ENCODE measurements at regions not wholly inside any gene's neighbourhood (a gene's known extent, or its start where the extent isn't known, plus 50 kb on each side); places are given as distances from the start of the nearest gene placed in this dataset.
"Not testable (repeated sequence)": the region's sequence is repeated elsewhere in the genome, so short reads cannot be mapped to it uniquely, and the experiment has no call there.

GRCh38 chr1:149336082-149336481 is 138.8 kb upstream of the NBPF19 start:
- ATAC-seq; H3K27ac Mint-ChIP-seq; H3K27me3 Mint-ChIP-seq; H3K9me3 Mint-ChIP-seq; H3K36me3 Mint-ChIP-seq; H3K4me1 Mint-ChIP-seq (ENCODE audit: low read depth in 2 of 2); DNase-seq (ENCODE audit: low spot score); H3K4me3 Mint-ChIP-seq: not testable (repeated sequence)

GRCh38 chr1:149338221-149338691 is 136.6 kb upstream of the NBPF19 start:
- H3K27me3 Mint-ChIP-seq; H3K4me1 Mint-ChIP-seq (ENCODE audit: low read depth in 2 of 2); H3K36me3 Mint-ChIP-seq; H3K27ac Mint-ChIP-seq; DNase-seq (ENCODE audit: low spot score); ATAC-seq; H3K4me3 Mint-ChIP-seq; H3K9me3 Mint-ChIP-seq: not testable (repeated sequence)

DNA sequence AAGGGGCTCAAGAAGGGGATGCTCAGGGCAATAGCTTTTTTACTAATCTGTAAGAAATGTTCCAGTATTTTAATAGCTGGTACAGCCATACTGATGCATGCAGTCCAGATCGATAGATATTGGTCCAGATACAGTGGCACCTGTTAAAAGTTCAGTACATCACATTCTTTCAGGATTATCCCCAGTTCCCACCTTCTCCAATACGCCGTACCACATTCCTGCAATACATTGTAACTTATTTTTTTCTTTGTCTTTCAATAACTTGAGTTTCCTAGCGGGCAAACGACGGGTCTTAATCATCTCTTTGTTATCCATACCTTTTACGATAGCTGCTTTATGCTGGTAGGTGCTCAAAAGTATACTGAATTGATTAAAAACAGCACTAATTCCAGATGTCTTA is 136.1 kb upstream of the NBPF19 start:
- ATAC-seq; H3K4me3 Mint-ChIP-seq; H3K27ac Mint-ChIP-seq; H3K9me3 Mint-ChIP-seq; H3K27me3 Mint-ChIP-seq; DNase-seq (ENCODE audit: low spot score); H3K4me1 Mint-ChIP-seq (ENCODE audit: low read depth in 2 of 2); H3K36me3 Mint-ChIP-seq: not testable (repeated sequence)

DNA sequence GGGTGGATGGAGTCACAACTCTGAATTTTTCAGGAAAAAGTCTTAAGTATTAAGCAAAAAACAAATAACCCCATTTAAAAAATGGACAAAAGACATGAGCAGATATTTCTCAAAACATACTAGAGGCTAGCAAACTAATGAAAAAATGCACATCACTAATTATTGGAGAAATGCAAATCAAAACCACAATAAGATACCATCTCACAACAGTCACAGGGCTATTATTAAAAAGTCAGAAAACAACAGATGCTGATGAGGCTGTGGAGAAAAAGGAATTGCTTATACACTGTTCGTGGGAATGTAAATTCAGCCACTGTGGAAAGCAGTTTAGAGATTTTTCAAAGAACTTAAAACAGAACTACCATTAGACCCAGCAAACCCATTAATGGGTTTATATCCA is 125.4 kb upstream of the NBPF19 start:
- not testable (repeated sequence) for H3K4me1 Mint-ChIP-seq (ENCODE audit: low read depth in 2 of 2)

DNA sequence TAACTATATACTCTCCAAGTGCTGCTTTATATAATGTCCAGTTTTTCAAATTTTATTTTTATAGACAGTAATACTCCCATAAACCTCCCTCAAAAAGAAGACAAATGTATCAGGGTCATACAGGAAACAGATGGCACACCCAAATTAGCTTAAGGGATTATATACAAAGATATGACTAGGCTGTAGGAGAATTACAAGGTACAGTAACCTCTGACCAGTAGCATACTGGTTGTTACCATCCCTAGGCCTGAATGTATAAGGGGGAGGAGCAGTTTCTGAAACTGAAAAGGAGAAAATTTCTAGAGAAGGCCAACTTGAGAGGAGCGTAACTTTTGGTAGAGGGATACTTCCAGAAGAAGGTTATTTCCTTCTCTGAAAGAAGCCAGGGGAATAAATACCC is 122.6 kb upstream of the NBPF19 start:
- not testable (repeated sequence) for H3K4me1 Mint-ChIP-seq (ENCODE audit: low read depth in 2 of 2); ATAC-seq; H3K4me3 Mint-ChIP-seq; H3K27me3 Mint-ChIP-seq; H3K9me3 Mint-ChIP-seq; H3K27ac Mint-ChIP-seq; DNase-seq (ENCODE audit: low spot score); H3K36me3 Mint-ChIP-seq

More for the DNA sequence above, 125.4 kb upstream of the NBPF19 start:
- not testable (repeated sequence) for ATAC-seq; H3K27ac Mint-ChIP-seq; H3K27me3 Mint-ChIP-seq; DNase-seq (ENCODE audit: low spot score); H3K9me3 Mint-ChIP-seq; H3K36me3 Mint-ChIP-seq; H3K4me3 Mint-ChIP-seq

- not testable (repeated sequence) for DNase-seq (ENCODE audit: low spot score); H3K4me3 Mint-ChIP-seq; H3K27ac Mint-ChIP-seq; H3K36me3 Mint-ChIP-seq; H3K27me3 Mint-ChIP-seq; ATAC-seq; H3K4me1 Mint-ChIP-seq (ENCODE audit: low read depth in 2 of 2); H3K9me3 Mint-ChIP-seq
Observed at GRCh38 chr1:149354579-149354978, 120.3 kb upstream of the NBPF19 start.

DNA sequence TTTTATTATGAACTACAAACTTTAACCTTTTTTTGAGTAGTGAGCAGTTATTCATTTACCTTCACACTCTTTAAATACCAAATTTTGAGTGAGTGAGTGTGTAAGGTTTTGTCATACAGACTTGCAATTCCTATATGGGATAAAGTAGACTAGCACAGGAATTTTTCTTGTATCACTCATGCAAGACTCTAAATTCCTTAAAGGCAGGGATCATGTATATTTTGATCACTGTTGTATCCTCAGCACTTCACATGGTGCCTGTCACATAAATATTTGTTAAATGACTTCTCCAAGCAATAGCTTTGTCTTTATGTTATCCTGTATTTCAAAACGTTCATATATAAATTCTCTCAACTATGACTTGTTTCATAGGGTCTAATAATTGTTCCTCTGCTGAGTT is 119.1 kb upstream of the NBPF19 start:
- H3K9me3 Mint-ChIP-seq; H3K4me1 Mint-ChIP-seq (ENCODE audit: low read depth in 2 of 2); H3K27me3 Mint-ChIP-seq: not testable (repeated sequence)

GRCh38 chr1:149356152-149356551 is 118.7 kb upstream of the NBPF19 start:
- not testable (repeated sequence) for H3K27me3 Mint-ChIP-seq

More for the DNA sequence above, 119.1 kb upstream of the NBPF19 start:
- H3K27ac Mint-ChIP-seq; H3K36me3 Mint-ChIP-seq; DNase-seq (ENCODE audit: low spot score); ATAC-seq; H3K4me3 Mint-ChIP-seq: not testable (repeated sequence)

DNA sequence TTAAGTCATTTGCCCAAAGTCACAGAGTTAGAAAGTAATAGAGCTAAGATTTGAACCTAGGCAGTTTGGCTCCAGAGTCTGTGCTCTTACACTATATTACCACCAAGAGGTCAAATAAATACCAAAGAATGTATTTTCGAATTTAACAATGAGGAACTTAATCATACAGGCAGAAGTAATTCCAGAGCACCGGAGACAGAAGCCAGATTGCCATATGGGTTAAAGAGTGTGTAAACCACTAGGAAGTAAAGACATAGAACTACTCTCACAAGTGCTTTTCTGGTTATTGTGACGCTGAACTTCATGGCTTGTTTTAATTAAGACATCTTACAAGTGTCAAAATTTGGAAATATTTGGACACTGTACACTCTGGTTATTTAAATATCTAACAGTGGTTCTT is 114.5 kb upstream of the NBPF19 start:
- not testable (repeated sequence) for DNase-seq (ENCODE audit: low spot score); H3K36me3 Mint-ChIP-seq; H3K9me3 Mint-ChIP-seq; H3K4me3 Mint-ChIP-seq; H3K27ac Mint-ChIP-seq; H3K4me1 Mint-ChIP-seq (ENCODE audit: low read depth in 2 of 2); H3K27me3 Mint-ChIP-seq; ATAC-seq

More at GRCh38 chr1:149356152-149356551, 118.7 kb upstream of the NBPF19 start:
- H3K27ac Mint-ChIP-seq; ATAC-seq; DNase-seq (ENCODE audit: low spot score); H3K36me3 Mint-ChIP-seq; H3K4me1 Mint-ChIP-seq (ENCODE audit: low read depth in 2 of 2); H3K4me3 Mint-ChIP-seq; H3K9me3 Mint-ChIP-seq: not testable (repeated sequence)

DNA sequence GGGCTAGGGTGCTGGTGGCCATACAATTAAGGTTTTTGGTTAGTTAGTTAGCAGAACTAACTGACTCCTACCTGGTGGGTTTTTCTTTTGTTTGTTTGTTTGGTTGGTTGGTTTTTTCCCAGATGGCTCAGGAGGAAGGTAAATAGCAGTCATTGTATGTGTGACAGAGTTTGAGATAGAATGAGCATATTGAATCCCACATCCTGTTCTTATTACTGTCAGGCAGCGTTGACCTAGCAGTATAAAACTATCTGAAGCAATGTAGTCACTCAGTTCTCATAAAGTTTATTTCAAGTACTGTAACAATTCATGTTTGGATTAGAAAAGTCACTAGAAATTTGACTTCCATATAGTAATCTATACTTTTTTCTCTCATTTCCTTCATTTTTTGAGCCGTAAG is 113.5 kb upstream of the NBPF19 start:
- not testable (repeated sequence) for H3K4me3 Mint-ChIP-seq, H3K27me3 Mint-ChIP-seq
- peak in 1 of 2 donors; percentile 51 for ATAC-seq

DNA sequence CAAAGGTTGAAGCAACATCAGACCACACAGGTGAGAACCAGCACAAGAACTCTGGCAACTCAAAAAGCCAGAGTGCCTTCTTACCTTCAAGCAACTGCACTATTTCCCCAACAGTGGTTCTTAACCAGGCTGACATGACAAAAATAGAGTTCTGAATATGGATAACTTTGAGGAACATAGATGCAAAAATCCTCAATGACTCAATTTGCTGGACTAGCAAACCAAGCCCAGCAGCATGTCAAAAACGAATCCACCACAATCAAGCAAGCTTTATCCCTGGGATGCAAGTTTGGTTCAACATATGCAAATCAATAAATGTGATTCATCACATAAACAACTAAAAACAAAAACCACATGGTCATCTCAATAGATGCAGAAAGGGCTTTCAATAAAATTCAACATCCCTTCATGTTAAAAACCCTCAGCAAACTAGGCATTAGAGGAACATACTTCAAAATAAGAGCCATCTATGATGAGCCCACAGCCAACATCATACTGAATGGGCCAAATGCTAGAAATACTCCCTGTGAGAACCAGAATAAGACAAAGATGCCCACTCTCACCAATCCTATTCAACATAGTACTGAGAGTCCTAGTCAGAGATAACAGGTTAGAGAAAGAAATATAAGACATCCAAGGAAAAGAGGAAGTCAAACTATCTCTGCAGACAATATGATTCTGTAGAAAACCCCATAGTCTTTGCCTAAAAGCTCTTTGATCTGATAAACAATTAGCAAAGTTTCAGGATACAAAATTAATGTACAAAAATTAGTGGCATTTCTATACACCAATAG is 110.5 kb upstream of the NBPF19 start:
- ATAC-seq; H3K27ac Mint-ChIP-seq; H3K9me3 Mint-ChIP-seq; H3K36me3 Mint-ChIP-seq; H3K27me3 Mint-ChIP-seq; DNase-seq (ENCODE audit: low spot score); H3K4me3 Mint-ChIP-seq; H3K4me1 Mint-ChIP-seq (ENCODE audit: low read depth in 2 of 2): not testable (repeated sequence)

More for the DNA sequence above, 113.5 kb upstream of the NBPF19 start:
- H3K9me3 Mint-ChIP-seq; H3K36me3 Mint-ChIP-seq; H3K4me1 Mint-ChIP-seq (ENCODE audit: low read depth in 2 of 2); H3K27ac Mint-ChIP-seq; DNase-seq (ENCODE audit: low spot score): not testable (repeated sequence)

GRCh38 chr1:149366402-149366801 is 108.4 kb upstream of the NBPF19 start:
- not testable (repeated sequence) for ATAC-seq; H3K27me3 Mint-ChIP-seq; H3K4me1 Mint-ChIP-seq (ENCODE audit: low read depth in 2 of 2); H3K36me3 Mint-ChIP-seq; DNase-seq (ENCODE audit: low spot score); H3K27ac Mint-ChIP-seq; H3K9me3 Mint-ChIP-seq; H3K4me3 Mint-ChIP-seq

DNA sequence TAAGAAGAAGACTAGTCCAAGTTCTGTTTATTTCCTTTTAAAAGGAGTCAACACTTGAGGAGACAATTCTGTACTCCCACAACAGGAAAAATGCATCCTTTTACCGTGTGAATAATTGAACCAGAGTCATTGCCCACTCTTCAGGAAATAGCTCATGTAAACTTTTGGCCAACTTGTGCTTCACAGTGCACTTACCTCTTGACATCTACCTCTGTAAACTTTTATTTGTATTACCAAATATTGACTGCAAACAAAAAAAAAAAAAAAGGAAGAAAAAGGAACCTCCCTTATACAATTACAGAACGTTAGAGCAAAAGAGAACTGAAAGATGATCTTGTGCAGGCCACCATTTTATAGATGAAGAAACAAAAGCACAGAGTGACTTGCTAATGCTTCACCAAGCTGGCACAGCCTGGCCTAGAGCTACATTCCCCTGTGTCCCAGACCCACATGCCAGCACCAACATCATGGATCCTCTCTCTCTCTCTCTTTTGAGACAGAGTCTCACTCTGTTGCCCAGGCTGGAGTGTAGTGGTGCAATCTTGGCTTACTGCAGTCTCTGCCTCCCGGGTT is 107.3 kb upstream of the NBPF19 start:
- not testable (repeated sequence) for H3K27me3 Mint-ChIP-seq; H3K4me3 Mint-ChIP-seq; ATAC-seq; H3K4me1 Mint-ChIP-seq (ENCODE audit: low read depth in 2 of 2); H3K27ac Mint-ChIP-seq; DNase-seq (ENCODE audit: low spot score); H3K36me3 Mint-ChIP-seq; H3K9me3 Mint-ChIP-seq

DNA sequence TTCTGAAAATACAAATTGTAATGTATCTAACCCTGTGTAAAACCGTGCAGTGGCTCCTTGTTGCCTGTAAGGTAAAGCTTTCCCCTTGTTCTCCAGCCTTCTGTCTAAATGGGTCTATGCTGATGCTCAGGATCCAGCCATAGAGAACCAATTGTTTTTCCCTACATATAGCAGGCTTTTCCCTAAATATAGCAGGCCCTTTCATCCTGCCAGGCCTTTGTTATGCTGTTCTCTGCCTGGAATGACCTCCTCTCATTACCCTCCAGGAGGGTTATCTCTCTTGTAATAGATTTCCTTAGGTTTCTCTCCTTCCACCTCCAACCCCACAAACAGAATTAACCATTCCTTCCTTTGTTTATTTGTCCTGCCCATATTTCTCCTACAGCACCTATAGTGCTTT is 106.5 kb upstream of the NBPF19 start:
- not testable (repeated sequence) for DNase-seq (ENCODE audit: low spot score); H3K36me3 Mint-ChIP-seq; H3K27ac Mint-ChIP-seq; H3K27me3 Mint-ChIP-seq; H3K4me1 Mint-ChIP-seq (ENCODE audit: low read depth in 2 of 2); H3K4me3 Mint-ChIP-seq; H3K9me3 Mint-ChIP-seq; ATAC-seq

All from natural killer cell treated with Interleukin-12 subunit alpha and Interleukin-12 subunit beta and Interleukin-15 and Interleukin-18, amount 100 ng/mL, for 72 hours (primary cell).